GM19351 (cell line): ENCODE measurements at regions not wholly inside any gene's neighbourhood (a gene's known extent, or its start where the extent isn't known, plus 50 kb on each side); places are given as distances from the start of the nearest gene placed in this dataset.

Experiments used
- ATAC-seq: cut with Tn5 transposase; IDR thresholded peaks from one replicate; pipeline ENCODE4 v1.9.1; 2021; ENCODE audit warnings: mild to moderate bottlenecking, moderate library complexity; ENCODE audit not compliant: unreplicated experiment

DNA sequence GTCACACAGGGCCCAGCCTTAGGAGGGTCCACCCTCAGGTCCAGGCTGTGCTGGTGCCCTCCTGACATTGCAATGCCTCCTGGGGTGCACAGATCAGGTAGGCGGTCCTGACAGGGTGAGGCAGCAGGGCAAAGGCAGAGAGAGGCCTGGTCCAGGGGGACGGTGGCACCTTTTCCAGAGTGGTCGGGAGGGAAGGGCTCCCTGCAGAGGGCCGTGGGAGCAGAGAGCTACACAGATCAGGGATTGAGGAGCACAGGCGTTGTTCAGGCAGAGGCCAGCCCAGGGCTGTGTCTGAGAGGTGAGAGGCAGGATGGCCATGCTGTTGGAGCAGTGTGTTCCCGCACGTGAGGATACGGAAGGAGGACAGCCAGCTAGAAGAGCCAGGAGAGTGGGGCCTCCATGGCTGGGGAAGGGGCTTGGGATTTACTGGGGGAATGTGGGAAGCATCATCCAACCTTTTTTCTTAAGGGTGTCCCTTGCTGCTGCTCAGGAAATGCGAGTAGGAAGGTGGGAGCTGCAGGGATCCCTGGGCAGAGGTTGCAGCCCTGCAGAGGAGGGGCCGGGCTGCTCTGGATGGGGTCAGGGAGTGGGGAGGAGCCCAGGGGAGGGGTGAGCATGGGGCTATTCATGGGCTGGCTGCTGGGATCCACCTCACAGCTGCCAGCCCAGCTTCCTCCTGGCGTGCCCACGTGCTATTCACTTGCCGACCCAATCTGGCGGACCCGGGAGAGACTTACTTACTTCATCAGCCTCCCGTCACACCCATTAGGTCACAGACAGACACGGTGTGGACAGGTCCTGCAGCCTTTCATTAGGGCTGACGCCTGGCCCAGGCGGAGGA, 1516.4 kb downstream of the TBC1D22A start:
- ATAC-seq = no peak

DNA sequence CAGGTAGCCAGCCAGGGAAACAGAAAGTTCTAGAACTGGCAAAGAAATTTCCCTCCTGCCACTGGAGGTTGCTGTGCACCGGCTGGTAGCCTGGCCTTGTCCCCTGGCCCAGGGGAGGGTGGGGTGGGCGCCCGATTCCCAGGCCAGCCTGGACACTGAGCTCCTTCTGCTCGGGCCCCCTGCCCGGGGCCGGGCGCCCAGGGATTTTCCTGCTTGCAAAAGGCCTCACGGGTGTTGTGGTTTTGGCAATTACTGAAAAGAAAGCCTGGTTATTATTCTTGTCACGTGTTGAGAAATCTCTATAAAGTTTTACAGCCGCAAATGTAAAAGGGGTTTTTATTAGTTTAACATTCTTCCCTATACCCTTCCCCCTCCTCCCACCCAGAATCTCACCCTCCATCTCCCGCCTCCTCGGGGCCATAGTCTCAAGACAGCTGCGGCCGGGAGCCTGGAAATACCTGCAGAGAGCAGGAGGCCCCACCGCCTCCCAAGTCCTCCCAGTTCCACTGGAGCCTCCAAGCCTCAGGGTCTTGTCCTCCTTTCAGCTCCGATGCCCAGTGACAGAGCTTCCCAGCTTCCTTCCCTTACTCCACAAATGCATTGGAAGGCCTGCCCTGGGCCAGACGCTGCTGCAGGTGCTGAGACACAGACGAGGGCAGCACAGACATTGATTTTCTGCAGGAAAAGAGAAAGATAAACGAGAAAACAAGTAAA, 1515.6 kb downstream of the TBC1D22A start:
- no peak for ATAC-seq

DNA sequence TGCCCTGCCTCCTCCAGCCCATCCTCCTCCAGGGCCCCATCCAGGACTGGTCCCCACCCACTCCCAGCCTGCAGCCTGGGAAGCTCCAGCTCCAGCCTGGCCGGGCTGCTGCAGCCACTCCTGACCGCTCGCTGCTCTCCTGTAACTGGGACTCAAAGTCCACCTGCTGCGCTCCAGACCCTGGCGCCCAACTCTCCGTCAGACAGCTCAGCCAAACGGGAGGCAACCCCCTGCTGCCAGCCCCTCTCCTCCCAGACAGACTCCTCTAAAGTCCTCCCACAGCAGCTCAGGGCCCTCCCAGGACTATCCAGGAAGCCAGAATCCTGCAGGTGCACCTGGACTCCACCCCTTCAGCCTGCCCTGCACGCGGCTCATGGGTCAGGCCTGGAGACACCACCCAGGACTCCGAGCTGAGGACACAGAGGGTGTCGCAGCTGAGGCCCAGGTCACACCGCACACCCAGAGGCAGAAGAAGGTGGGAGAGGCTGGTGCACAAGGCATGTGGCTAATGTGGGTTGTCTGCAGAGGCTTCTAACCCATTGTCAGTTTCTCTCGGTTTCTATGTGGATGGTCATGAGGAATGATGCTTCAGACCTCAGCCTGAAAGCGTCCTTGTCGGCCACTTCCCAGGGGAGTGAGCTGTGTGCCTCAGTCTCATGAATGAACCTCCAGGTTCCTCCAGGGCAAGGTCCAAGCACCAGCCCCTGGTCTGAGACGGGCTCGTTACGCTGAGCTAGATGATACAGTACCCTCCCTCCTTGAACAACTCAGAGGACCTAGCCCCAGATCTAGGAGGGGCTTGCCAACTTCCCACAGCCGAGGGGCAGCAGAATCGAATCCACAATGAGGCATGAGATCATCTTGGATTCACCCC, 1514.8 kb downstream of the TBC1D22A start:
- no peak for ATAC-seq

DNA sequence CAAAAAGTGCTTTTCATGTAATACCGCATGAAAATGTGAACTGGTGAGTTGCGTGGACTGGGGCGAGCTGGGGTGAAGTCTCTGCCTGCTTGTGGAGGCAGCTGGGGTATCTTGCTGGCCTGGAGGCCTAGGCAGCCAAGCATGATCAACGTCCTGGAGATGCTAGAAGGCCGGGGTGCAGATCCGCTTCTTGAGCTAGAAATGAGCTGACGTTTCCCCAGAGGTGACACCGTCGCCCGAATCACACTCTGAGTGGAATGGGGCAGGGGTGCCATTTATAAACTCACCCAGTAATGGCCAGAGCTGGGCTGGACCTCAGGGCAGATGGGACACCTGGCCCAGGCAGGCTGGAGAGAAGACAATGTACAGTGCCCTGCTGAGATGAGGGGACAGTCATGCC, 1513.0 kb downstream of the TBC1D22A start:
- no peak for ATAC-seq

DNA sequence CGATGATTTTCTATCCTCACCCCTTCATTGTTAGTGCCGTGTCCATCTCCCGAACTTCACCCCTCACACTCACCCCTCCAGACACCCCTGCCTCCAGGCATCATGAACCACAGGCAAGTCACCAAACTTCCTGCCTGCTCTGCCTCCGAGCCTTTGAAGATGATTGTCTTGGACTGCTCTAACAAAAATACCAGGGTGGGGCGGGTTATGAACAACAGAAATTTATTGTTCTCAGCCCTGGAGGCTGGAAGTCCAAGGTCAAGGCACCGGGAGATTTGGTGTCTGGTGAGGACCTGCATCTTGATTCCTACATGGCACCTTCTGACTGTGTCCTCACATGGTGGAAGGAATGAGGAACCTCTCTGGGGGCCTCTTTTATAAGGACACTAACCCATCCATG, 1508.3 kb downstream of the TBC1D22A start:
- ATAC-seq = no peak

DNA sequence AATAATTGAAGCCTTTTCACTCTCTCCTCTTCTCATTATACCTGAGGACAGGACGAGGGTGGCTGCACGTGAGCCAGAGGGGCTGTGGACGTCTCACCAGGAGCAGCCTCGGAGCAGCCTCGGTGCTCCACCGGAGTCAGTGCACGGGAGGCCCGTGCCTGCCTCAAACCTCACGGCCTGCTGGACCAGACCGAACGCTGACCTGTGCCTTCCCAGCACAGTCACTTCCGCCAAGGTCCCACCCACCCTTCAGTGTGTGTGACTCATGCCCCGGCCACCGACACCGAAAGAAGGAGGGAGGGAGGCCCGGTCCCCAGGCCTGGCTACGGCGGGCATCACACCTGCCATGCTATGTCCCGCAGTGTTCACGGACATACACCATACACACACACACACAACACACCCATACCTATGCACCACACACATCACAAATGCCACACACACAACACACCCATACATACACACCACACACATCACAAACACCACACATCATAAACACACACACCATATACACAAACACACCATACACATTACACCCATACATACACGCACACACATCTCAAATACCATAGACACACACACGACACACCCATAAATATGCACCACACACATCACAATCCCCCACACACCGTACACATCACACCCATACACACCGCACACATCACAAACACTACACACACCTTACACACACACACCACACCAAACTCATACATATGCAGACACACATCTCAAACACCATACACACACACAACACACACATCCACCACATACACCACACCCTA, 1506.5 kb downstream of the TBC1D22A start:
- ATAC-seq = no peak

DNA sequence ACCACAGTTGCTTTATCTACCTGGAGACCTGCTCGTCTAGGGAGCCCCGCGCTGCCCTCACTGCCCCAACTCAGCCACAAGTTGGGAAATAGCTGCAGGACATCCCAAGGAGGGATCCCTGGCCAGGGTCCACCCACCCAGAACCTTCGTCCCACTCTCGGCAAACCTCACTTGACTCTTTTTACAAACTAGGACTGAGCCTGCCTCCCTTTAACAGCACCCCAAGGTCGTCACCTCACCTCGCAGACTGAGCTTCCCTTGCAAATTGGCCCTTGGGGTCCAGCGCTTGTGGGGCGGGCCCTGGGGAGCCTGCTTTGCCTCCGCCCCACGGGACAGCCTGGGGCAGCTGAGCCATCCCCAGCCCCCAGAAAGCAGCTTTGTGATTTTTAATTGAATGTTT, 1505.8 kb downstream of the TBC1D22A start:
- ATAC-seq = no peak

DNA sequence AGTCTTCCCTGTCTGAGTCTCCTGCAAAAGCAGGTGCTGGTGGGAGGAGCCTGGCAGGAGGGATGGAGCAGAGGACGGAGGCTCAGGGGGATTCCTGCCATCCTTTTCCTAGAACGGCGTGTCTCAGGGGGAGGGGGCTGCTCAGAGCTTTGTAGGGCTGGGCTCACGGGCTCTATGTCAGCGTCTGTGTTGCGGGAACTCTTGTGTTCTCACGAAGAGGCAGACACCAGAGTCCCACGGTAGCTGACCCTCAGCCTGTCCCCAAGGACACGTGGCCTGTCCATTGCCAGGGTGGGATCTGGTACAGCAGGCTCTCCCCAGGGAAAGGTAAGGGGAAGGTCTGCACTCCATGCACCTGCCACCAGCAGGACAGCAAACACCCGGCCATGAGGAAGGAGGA, 1505.2 kb downstream of the TBC1D22A start:
- no peak for ATAC-seq

DNA sequence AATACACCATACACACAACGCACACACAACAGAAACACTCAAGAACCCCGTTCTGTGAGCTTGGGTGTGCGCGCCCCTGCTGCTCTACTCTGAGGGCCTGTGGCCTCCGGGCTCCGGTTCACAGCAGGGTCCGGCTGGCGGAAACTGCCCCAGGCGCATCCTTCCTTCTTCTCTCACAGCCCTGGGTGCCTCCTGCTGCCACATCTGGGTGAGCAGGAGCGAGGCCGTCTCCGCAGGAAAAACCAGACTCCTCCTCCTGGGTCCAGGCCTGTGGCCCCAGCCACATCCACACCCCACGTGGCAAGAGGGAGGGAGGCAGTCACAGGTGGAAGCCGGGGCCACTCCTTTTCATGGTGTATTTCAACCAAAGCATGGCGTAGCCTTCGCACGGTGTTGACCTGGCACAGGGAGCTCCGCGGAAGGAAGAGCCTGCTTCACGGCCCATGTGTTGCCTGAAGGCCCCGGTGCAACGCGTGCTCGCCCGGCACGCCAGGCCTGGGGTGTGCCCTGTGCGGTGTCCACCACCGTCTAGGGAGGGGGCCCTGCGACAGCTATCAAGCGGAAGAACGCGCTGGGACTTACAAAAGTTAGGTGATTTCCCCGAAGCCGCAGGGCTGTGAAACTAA, 1502.7 kb downstream of the TBC1D22A start:
- no peak for ATAC-seq

DNA sequence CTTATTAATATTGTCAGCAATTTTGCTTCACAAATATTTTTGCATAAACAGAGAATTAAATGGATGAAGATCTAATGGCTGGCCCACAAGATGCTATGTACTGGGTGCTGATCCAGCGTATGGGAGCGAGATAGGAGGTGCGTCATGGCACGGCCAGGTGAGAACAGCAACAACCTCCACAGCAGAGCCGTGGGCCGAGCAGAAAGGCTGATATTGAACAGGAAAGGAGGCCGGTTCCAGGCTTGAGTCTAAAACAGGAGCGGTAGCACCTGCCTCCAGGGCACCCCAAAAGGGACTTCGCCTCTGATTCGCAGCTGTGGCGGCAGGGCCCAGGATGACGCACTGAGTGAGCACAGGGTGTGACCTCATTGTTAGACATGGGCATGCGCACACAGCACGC, 1502.1 kb downstream of the TBC1D22A start:
- ATAC-seq = no peak

DNA sequence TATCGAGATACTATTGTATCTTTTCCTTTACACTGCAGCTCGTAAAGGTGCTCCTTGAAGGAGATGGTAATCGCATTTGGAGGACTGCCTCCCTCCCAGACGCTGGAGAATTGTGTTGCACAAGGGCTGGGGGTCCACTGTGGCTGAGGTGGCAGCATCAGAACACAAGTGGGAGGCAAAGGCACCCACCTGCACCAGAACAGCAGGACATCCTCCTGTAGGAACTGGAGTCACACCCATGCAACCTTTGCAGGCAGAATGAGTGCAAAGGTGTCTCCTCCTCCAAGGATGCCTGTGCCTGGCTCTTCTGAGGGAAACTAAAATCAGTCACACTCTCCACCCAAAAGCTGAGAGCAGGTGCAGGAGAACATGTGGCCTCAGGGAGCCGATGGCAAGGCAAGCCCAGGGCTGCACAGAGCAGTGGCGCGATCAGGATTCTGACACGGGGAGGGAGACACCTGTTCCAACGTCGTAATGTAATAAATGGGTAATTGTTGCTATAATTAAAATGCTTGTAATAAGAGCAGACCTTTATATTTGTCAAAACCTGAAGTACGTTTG, 1501.4 kb downstream of the TBC1D22A start:
- no peak for ATAC-seq

DNA sequence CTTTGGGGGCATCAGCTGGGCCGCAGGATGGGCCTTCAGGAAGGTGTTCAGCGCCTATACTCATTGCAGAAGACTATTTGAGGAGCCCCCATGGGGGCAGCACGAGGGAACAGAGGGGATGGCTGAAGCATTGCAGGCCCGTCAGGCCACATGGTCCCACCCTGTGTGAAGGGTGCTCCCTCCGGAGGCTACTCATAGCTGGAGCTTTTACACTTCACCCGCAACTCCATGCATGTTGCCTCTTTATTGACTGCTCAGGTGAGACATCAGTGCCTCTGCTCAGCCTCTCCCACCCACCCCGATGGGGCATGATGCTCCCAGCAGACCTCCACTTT, 1500.9 kb downstream of the TBC1D22A start:
- no peak for ATAC-seq

DNA sequence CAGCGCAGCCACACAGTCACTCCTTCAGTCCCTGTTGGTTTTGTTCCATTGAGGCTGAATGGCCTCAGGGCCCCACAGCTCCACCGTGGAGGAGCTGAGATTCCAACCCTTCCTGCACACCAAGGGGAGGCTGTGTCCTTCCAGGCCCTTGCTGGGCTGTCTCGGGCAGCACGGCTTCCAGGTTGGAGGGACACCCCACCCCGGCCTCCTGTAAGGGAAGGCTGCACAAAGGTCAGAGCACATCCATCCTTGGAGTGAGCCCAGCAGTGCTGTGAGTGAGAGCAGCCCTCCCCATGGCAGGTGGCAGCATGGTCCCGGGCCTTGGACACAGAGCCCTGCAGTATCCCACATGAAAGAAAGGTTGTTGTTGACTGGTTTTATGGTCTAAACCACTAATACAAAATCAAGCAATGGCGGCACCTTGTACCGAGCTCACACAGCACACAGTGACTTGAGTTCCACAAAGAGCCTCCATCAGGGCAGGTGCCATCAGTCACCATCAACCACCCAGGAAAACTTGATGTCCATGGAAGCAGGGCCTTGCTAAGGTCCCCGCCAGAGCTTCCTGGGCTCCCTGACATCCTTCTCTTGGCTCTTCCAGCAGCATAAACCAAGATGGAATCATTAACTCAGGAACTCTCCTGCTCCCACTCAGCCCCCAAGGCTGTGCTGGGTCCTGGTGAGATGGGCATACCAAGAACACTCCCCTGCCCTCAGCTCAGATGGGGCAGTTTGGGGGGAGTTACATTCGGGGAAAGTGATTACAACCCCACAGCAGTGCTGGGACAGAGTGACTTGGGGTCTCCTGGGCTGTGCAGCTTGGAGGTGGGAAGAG, 1500.4 kb downstream of the TBC1D22A start:
- ATAC-seq = no peak

DNA sequence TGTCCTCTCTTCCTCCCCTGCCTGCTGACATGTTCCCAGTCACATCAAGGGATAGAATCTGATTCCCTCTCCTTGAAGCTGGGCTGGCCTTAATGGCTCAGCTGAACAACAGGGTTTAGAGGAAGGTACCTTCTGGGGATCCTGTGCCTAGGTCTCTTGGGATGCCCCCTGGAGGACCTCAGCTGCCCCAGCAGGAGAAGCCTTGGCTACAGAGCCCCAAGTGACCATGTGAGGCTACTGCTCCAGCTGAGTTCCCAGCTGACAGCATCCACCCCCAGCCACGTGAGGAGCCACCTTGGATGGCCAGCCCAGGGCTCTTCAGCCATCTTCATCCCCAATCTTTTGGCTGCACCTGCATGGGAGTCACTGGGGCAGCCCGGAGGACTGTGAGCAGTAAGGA, 1499.3 kb downstream of the TBC1D22A start:
- ATAC-seq = no peak

DNA sequence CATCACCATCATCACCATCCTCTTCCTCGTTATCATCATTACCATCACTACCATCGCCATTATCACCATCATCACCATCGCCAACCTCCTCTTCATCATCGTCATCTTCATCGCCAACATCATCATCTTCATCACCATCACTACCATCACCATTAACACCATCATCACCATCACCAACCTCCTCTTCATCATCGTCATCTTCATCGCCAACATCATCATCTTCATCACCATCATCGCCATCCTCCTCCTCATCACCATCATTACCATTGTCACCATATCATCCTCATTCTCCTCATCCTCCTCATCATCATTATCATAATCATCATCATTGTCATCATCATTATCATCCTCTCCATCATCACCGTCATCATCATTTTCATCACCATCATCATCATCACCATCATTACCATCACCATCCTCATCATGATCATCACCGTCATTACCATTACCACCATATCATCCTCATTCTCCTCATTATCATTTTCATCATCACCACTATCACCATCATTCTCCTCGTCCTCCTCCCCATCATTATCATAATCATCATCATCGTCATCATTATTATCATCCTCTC, 1498.7 kb downstream of the TBC1D22A start:
- no peak for ATAC-seq

DNA sequence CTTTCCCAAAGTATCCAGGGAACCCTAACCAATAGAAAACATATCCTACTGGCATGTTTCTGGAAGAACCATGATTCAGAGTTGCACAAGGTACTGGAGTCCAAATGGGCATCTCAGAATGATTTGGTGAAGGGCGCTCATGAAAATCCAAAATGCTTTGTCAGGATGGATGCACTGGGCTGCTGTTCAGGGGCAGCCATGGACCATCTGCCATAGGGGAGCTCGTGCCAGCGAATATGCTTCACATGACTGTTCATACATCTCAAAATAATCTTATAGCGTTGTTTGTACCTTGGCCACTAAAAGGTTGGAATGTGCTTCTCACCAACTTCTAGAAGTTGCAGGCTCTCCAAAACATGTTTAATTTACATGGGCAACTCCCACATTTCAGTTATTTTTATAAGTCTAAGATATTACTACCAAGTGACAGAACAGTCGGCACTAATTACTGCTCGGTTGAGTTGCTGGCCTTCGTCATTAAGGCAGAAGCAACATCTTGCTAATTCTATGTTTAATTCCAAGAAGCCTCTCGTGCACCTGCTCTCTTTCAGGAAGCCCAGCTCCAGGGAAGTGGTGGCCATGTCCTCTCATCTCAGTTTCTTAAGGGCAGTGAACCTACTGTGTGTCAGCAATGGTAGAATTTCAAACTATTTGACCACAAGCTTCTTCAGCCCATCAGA, 1497.7 kb downstream of the TBC1D22A start:
- ATAC-seq = no peak

DNA sequence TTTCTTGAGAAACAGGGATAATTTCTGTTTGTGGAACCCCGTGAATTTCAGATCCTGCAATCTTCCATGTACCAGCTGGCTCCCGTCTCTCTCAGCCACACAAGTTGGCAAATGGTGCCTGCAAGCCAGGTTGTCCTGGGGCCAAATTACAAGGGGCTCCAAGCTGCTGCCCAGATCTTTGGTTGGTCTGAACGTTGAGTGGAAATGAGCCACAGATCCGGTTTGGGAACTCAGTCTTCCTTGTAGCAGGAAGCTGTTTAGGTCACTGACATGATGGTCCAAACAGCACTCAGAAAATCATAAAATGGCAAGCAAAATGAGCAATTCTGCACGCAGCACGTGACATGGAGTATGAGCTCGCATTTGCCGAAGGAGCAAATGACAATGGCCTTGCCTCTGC, 1496.4 kb downstream of the TBC1D22A start:
- ATAC-seq = no peak

DNA sequence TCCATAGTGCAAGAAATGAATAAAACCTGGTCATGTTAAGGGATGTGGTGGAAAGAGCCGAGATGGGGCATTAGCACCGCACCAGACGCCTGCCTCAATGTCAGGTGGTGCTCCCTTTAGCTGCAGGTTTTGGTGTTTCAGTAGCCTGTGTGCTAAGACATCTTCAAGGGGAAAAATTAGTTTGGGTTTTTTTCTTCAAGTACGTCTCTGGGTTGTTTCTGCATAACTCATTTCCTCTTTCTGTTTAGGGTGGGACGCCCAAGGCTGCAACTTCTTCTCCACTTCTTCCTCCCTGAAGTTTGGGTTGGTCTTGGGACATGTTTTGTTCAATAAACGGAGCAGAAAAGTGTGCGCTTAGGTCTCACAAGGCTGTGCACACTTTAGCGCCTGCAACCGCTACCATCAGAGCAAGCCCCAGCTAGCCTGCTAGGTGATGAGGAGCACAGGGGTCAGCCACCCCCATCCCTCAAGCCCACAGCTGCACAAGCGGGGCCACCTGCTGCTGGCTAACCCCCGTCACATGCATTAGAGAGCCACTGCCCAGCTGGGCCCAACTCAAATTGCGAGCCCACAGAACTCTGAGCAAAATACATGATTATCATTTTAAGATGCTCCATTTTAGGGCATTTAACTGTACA, 1495.7 kb downstream of the TBC1D22A start:
- ATAC-seq = no peak
